ENCODE measurements at regions not wholly inside any gene's neighbourhood (a gene's known extent, or its start where the extent isn't known, plus 50 kb on each side); places are given as distances from the start of the nearest gene placed in this dataset.
"Not testable (repeated sequence)": the region's sequence is repeated elsewhere in the genome, so short reads cannot be mapped to it uniquely, and the experiment has no call there.

- no peak overlapping the region for H3K27ac ChIP-seq
- no peaks in the 10 kb centered on the region for H3K36me3 ChIP-seq
- no peaks in the 10 kb centered on the region for H3K27me3 ChIP-seq (ENCODE audit: insufficient read depth, low read depth, severe bottlenecking)
- H3K4me3 ChIP-seq (ENCODE audit: low read depth, low read length) = no peak overlapping the region
- no peaks in the 10 kb centered on the region for H3K9me3 ChIP-seq (ENCODE audit: severe bottlenecking)
- TF ChIP-seq, protein P1, sequence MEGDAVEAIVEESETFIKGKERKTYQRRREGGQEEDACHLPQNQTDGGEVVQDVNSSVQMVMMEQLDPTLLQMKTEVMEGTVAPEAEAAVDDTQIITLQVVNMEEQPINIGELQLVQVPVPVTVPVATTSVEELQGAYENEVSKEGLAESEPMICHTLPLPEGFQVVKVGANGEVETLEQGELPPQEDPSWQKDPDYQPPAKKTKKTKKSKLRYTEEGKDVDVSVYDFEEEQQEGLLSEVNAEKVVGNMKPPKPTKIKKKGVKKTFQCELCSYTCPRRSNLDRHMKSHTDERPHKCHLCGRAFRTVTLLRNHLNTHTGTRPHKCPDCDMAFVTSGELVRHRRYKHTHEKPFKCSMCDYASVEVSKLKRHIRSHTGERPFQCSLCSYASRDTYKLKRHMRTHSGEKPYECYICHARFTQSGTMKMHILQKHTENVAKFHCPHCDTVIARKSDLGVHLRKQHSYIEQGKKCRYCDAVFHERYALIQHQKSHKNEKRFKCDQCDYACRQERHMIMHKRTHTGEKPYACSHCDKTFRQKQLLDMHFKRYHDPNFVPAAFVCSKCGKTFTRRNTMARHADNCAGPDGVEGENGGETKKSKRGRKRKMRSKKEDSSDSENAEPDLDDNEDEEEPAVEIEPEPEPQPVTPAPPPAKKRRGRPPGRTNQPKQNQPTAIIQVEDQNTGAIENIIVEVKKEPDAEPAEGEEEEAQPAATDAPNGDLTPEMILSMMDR (IDR thresholded peaks at IDR 0.05; ENCODE audit: low read depth, low read length) = no peak
- DNase-seq = no peak
Observed at GRCh38 chr18:32871786-32872185, 99.0 kb upstream of the KLHL14 start.

GRCh38 chr18:32870611-32871010 is 97.8 kb upstream of the KLHL14 start:
- TF ChIP-seq, protein P1 (IDR thresholded peaks at IDR 0.05; ENCODE audit: low read depth, low read length) = no peak
- Histone ChIP-seq H3K4me3 (ENCODE audit: low read depth, low read length) (no peak overlapping the region), H3K27me3 (ENCODE audit: insufficient read depth, low read depth, severe bottlenecking) (no peaks in the 10 kb centered on the region), H3K9me3 (ENCODE audit: severe bottlenecking) (no peaks in the 10 kb centered on the region), H3K27ac (no peak overlapping the region), H3K36me3 (no peaks in the 10 kb centered on the region)
- DNase-seq = no peak

DNA sequence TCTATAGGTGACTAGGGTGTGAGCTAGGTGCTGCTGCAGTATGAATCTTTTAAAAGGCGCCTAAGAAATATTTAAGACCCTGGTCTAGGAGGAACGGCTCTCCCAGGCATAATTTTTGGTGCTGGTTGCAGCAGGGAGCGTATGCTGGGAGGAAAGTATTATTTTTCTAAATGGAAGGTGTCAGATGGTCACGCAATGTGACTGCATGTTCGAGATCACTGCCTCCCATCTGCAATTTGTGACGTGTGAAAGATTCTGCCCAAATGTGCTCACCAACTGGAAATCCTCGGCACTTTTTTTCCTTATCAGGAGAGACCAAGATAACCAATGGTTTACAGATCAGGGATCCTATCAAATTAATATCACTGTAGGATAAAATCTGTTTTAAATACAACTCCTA is 95.6 kb upstream of the KLHL14 start:
- Histone ChIP-seq H3K27me3 (ENCODE audit: insufficient read depth, low read depth, severe bottlenecking) (no peaks in the 10 kb centered on the region), H3K9me3 (ENCODE audit: severe bottlenecking) (no peaks in the 10 kb centered on the region), H3K27ac (no peak overlapping the region), H3K36me3 (no peaks in the 10 kb centered on the region), H3K4me3 (ENCODE audit: low read depth, low read length) (no peak overlapping the region)
- no peak for DNase-seq
- TF ChIP-seq, protein P1 (IDR thresholded peaks at IDR 0.05; ENCODE audit: low read depth, low read length) = no peak

- Histone ChIP-seq H3K36me3 (no peaks in the 10 kb centered on the region), H3K9me3 (ENCODE audit: severe bottlenecking) (no peaks in the 10 kb centered on the region), H3K27me3 (ENCODE audit: insufficient read depth, low read depth, severe bottlenecking) (no peaks in the 10 kb centered on the region), H3K4me3 (ENCODE audit: low read depth, low read length) (no peak overlapping the region), H3K27ac (no peak overlapping the region)
- TF ChIP-seq, protein P1 (IDR thresholded peaks at IDR 0.05; ENCODE audit: low read depth, low read length) = no peak
- DNase-seq = no peak
Observed at GRCh38 chr18:32867936-32868335, 95.1 kb upstream of the KLHL14 start.

DNA sequence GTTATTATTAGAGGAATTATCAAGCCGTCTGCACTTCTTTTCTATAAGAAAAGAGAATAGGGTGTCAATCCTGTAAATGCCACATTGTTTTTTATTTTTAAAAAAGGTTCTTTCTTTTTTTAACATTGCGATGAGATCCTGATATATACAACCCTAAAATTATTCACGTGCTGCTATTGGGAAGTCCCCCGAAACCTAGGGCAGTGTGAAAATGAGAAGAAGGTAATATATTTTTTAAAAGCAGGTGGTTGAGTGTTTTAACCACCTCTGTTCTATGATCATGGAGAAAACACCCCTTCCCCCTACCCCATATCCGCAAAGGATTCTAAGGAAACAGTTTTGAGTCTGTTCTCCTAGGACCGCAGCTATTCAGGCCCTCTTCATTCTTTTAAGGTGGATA is 94.5 kb upstream of the KLHL14 start:
- H3K27ac ChIP-seq = no peak overlapping the region
- TF ChIP-seq, protein P1 (IDR thresholded peaks at IDR 0.05; ENCODE audit: low read depth, low read length) = no peak

GRCh38 chr18:32862031-32862430 is 89.2 kb upstream of the KLHL14 start:
- not testable (repeated sequence) for DNase-seq

More for the DNA sequence above, 94.5 kb upstream of the KLHL14 start:
- H3K36me3 ChIP-seq = no peaks in the 10 kb centered on the region
- no peaks in the 10 kb centered on the region for H3K9me3 ChIP-seq (ENCODE audit: severe bottlenecking)
- H3K4me3 ChIP-seq (ENCODE audit: low read depth, low read length) = no peak overlapping the region
- no peak for DNase-seq
- H3K27me3 ChIP-seq (ENCODE audit: insufficient read depth, low read depth, severe bottlenecking) = no peaks in the 10 kb centered on the region

More at GRCh38 chr18:32862031-32862430, 89.2 kb upstream of the KLHL14 start:
- H3K27me3 ChIP-seq (ENCODE audit: insufficient read depth, low read depth, severe bottlenecking); H3K36me3 ChIP-seq; H3K27ac ChIP-seq; H3K9me3 ChIP-seq (ENCODE audit: severe bottlenecking); H3K4me3 ChIP-seq (ENCODE audit: low read depth, low read length): not testable (repeated sequence)
